ENCODE measurements at regions not wholly inside any gene's neighbourhood (a gene's known extent, or its start where the extent isn't known, plus 50 kb on each side); places are given as distances from the start of the nearest gene placed in this dataset.
"Not testable (repeated sequence)": the region's sequence is repeated elsewhere in the genome, so short reads cannot be mapped to it uniquely, and the experiment has no call there.

- not testable (repeated sequence) for DNase-seq
Observed at GRCh38 chr14:105700146-105700545, 173.8 kb downstream of the TMEM121 start.

- DNase-seq, result no peak
Observed at GRCh38 chr14:105700622-105701288, 174.4 kb downstream of the TMEM121 start.

- no peak for DNase-seq
Observed at GRCh38 chr14:105701456-105702274, 175.3 kb downstream of the TMEM121 start.

- DNase-seq, result no peak
Observed at GRCh38 chr14:105702275-105702817, 176.0 kb downstream of the TMEM121 start.

- not testable (repeated sequence) for DNase-seq
Observed at GRCh38 chr14:105703044-105703665, 176.8 kb downstream of the TMEM121 start.

- not testable (repeated sequence) for DNase-seq
Observed at GRCh38 chr14:105704091-105704490, 177.7 kb downstream of the TMEM121 start.

GRCh38 chr14:105704492-105704891 is 178.1 kb downstream of the TMEM121 start:
- DNase-seq, result not testable (repeated sequence)

GRCh38 chr14:105705512-105705861 is 179.1 kb downstream of the TMEM121 start:
- DNase-seq, result not testable (repeated sequence)

- DNase-seq, result not testable (repeated sequence)
Observed at GRCh38 chr14:105705862-105706700, 179.7 kb downstream of the TMEM121 start.

- DNase-seq, result not testable (repeated sequence)
Observed at GRCh38 chr14:105706701-105707019, 180.3 kb downstream of the TMEM121 start.

GRCh38 chr14:105707099-105707498 is 180.7 kb downstream of the TMEM121 start:
- DNase-seq, result not testable (repeated sequence)

GRCh38 chr14:105707723-105708151 is 181.4 kb downstream of the TMEM121 start:
- not testable (repeated sequence) for DNase-seq

- DNase-seq, result not testable (repeated sequence)
Observed at GRCh38 chr14:105708251-105709134, 182.1 kb downstream of the TMEM121 start.

GRCh38 chr14:105709281-105710118 is 183.1 kb downstream of the TMEM121 start:
- DNase-seq, result no peak

- DNase-seq, result no peak
Observed at GRCh38 chr14:105710119-105711043, 184.0 kb downstream of the TMEM121 start.

- no peak for DNase-seq
Observed at GRCh38 chr14:105711044-105711620, 184.7 kb downstream of the TMEM121 start.

GRCh38 chr14:105711841-105712460 is 185.6 kb downstream of the TMEM121 start:
- no peak for DNase-seq

- DNase-seq, result not testable (repeated sequence)
Observed at GRCh38 chr14:105712670-105713069, 186.3 kb downstream of the TMEM121 start.

All from right hindlimb (tissue), 1 donor.